IPS DF 19.7 (cell line): ENCODE measurements at regions not wholly inside any gene's neighbourhood (a gene's known extent, or its start where the extent isn't known, plus 50 kb on each side); places are given as distances from the start of the nearest gene placed in this dataset.
"Not testable (repeated sequence)": the region's sequence is repeated elsewhere in the genome, so short reads cannot be mapped to it uniquely, and the experiment has no call there.

ENCODE experiments used
- DNase-seq: peaks from one replicate; pipeline ENCODE4 v3.0.0-alpha.2; 2013; ENCODE audit warnings: low read depth, low spot score

- no peak for DNase-seq
Observed at GRCh38 chr9:75197561-75197960, 109.2 kb downstream of the OSTF1 start.

DNA sequence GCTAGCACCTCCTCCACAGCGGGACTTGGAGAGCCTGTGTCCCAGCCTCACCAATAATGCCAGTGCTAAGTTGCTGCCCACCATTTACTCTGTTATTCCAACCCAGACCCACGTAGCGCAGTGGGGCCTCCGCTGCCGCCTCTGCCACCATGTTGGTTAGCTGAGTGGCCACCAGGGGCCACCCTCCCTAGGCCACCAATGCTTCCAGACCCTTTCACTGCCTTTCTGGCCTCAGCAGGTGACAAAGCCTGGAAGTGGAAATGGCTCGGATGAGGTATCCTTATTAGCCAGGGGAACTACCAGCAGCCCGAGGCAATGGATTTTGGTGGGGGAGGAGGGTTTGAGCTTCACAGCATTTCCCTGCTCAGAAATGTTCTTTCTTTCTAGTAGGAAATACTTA, 110.1 kb downstream of the OSTF1 start:
- DNase-seq: peak; percentile 20

DNA sequence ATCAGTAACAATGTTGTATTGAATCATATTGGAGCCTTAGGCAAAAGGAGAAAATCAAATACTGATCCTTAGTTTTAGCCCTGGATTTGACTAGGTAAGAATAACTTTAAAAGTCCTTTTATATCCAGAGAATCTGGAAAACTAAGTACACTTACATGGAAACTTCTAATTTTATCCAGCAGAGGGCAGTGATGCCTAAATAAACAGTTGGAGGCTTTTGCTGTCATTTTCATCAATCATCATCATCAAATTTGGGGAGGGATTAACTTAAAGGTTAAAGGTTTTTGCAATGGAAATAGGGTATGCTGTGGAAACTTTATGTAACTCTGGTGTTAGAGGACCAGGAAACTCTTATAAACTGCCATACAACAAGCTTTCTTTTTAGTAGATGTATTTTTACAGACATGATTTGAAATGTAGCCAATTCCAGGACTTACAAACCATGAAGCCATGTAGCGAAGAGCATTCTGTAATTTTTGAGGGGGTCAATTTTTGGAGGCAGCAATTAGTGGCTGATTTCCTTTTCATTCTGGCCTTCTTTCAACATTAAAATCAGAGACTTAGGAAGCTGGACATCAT, 112.7 kb downstream of the OSTF1 start:
- no peak for DNase-seq

GRCh38 chr9:75201480-75202209, 113.3 kb downstream of the OSTF1 start:
- no peak for DNase-seq

DNA sequence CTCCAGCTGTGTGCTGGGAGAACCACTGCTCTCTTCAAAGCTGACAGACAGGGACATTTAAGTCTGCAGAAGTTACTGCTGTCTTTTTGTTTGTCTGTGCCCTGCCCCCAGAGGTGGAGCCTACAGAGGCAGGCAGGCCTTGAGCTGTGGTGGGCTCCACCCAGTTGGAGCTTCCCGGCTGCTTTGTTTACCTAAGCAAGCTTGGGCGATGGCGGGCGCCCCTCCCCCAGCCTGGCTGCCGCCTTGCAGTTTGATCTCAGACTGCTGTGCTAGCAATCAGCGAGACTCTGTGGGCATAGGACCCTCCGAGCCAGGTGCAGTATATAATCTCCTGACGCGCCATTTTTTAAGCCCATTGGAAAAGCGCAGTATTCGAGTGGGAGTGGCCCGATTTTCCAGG, 119.7 kb downstream of the OSTF1 start:
- not testable (repeated sequence) for DNase-seq

DNA sequence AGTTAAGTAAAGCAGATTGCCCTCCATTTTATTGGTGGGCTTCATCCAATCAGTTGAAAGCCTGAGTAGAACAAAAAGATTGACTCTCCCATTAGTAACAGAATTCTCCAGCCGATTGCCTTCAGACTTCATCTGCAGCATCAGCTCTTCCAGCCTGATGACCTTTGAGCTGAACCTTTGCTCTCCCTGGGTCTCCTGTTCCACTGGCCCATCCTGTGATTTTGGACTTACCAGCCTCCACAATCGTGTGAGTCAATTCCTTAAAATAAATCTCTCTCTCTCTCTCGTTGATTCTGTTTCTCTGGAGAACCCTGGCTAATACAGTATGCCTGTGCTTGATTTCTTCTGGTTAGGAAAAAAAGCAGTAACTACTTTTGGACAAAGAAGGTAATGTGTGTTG, 121.9 kb downstream of the OSTF1 start:
- DNase-seq: no peak

GRCh38 chr9:75213765-75214164, 125.5 kb downstream of the OSTF1 start:
- no peak for DNase-seq

DNA sequence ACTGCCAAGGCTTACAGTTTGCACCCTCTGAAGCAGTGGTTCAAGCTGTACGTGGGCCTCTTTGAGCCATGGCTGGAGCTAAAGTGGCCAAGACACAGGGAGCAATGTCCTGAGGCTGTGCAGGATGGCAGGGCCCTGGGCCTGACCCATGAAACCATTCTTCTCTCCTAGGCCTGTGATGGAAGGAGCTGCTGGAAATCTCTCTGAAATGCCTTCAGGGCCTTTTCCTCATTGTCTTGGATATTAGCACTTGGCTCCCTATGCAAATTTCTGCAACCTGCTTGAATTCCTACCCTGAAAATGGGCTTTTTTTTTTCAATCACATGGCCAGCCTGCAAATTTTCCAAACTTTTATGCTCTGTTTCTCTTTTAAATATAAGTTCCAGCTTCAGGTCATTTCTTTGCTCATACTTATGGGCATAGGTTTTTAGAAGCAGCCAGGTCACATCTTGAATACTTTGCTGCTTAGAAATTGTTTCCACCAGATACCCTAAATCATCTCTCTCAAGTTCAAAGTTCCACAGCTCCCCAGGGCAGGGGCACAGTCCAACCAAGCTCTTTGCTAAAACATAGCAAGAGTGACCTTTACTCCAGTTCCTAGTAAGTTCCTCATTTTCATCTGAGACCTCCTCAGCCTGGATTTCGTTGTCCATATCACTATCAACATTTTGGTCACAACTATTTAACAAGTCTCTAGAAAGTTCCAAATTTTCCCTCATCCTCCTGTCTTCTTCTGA, 138.3 kb downstream of the OSTF1 start:
- DNase-seq: no peak

DNA sequence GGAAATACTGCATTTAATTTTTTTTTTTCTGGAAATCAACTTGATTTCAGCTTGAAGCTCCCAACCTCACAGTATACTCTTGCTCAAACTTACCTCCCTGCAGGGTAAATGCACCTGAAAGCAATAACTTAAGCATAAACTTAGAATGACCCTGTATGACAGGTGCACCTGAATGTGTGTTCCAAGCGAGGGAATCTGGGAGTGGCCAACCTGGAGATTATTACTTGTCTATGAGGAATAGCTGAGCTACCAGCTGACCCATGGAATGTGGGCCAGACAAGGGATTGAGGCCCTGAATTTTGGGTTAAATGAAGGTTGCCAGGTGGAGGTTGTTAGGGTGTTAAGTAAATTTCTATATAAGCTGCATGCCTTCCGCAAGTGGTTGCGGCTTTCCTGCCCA, 140.6 kb downstream of the OSTF1 start:
- no peak for DNase-seq

DNA sequence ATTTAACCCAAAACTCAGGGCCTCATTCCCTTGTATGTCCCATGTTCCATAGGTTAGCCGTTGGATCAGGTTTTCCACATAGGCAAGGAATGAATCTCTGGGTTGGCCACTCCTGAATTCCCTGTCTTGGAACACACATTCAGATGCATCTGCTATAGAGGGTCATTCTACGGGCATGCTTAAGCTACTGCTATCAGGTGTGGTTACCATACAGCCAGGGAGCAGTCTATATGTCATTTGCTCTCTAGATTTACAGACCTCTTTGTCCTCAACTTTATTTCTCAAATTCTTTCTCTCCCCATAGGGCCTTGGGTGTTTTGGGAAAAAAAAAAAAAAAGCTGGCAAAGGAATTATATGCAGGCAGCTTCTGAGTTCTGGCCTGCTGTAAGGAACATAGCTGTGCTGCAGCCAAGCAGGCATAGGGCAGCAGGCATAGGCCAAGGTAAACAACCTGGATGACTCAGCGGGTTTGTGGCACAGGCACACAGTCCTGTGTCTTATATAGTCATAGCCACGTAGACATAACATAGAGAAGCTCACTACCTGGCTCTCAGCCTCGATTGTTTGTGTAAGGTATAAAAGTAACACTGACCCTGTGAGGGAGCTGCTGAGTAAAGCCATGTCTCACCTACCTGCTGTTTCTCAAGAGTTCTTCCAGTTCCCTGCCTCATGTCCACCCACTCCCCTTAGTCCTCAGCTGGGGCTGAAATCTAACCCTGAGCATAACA, 141.5 kb downstream of the OSTF1 start:
- no peak for DNase-seq

DNA sequence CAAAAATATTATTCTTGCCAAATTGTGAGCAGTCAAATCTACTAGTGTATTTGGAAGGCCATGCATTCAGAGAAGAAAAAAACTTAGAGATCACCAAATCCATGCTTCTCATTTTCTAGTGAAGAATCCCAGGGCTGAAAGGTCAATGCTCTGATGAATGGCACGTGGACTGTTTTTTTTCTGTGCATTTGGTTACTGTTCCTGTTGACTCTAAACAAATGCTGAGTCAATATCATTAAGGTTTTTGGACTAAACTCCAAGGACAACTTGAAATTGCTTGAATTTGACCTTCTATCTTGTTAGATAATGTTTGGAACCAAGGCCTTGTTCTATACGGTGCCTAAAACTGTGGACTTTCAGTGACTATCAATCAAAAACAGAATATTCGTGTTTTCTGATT, 142.2 kb downstream of the OSTF1 start:
- no peak for DNase-seq

DNA sequence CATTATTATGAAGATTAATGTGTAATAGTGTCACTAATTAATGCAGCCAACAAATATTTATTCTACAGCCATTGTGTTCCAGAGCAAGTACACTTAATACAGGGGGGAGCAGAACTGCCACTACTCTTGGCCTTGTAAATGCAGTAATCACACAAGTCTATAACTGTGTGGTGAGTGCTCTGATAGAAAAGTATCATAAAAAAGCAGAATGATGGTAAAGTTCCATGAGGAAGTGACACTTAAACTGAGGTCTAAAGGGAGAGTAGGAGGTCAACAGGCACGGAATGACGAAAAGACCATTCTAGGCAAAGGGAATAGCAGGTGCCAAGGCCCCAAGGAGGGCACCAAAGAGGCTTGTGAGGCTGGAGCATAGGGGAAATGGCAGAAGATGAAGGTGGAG, 142.9 kb downstream of the OSTF1 start:
- no peak for DNase-seq

DNA sequence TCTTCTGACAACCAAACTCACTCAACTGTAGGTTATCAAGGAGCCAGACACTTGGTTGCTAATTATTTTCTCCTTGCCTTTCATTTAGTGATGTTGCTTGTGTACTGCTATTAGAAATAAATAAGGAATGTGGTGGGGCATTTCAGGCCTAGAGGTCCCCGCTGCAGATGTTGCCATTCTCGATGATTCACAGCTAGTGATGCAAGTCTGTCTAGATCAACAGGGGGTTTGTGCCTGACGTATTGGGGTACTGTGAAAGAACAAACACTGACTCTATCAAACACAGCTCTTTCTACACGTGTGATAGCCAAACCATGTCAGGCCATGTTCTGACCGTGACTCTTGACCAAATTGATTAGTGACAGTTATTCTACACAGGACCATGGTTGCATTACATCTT, 144.7 kb downstream of the OSTF1 start:
- no peak for DNase-seq

DNA sequence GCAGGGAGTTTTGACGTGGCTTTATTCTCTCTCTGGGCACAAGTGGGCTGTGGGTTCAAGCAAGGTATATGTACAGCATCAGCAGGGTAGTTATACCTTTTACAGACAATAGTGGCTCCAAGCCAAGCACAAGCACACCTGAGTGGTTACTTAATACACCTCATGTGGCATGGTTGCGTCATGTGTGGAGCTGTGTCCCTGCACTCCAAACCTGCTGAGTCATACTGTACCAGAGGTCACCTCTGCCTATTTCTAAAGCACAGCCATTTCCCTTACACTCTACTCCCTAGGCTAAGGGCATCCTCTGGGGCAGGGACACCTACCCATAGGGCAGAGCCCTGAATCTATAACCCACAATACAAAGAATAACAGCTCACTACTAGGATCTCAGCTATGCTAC, 147.3 kb downstream of the OSTF1 start:
- no peak for DNase-seq

DNA sequence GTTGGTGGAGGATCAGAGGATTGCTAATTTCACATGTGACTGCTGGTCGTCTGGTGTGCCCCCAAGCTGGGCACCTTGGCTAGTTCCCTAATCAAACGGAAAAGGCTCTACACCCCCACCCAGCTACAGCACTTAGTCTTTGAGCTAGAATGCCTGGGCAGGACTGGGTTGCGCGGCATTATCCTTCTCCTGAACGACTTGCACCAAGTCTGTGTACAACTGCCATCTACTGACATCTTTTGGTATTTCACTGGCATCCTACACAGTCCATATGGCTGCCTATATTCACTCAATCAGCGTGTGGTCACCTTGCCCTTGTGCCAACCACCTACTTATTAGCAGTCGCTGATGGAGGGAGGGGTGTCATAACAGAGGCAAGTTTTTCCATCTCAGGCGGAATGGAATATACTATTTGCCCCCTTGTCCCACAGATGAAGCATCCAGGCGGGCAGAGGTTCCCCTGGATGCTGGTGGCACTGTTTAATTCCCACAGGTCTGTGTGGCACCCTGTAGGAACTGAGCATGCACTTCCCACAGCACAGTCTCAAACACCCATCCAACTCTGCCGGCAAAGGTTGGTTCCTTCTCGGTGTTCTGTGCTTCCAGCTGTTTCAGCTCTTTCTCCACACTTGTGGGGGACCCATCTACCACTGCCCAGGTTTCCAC, 150.1 kb downstream of the OSTF1 start:
- peak; percentile 61 for DNase-seq

DNA sequence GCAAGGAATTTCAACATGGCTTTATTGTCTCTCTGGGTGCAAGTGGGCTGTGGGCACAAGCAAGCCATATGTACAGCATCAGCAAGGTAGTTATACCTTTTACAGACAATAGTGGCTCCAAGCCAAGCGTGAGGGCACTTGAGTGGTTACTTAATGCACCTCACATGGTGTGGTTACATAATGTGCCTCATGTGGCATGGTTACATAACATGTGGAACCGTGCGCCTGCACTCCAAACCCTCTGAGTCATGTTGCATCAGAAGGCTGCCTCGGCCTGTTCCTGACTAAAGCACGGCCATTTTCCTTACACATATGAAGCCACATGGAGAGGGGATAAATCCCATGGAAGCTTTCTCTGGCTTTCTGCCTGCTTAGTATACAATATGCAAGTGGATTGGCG, 150.9 kb downstream of the OSTF1 start:
- no peak for DNase-seq

DNA sequence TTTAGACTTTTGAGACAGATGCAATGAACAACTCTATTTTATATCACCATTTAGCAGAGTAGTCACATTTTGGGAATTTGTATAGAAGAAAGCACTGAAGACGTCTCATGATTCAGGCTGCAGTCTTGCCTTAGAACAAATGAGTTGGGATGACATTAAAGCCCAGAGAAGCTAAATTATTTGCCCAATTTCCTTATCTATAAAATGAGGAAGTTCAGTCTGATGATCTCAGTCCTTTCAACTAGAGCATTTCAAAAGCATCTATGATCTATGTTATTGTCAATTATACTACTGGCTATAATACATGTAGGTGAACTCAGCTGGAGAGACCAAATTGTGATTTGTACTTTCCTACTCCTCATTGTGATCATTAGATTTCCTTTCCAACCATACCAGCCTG, 154.1 kb downstream of the OSTF1 start:
- DNase-seq: no peak

GRCh38 chr9:75246949-75247348, 158.6 kb downstream of the OSTF1 start:
- DNase-seq: no peak

- DNase-seq: no peak
Observed at GRCh38 chr9:75265525-75265972, 177.2 kb downstream of the OSTF1 start.

DNA sequence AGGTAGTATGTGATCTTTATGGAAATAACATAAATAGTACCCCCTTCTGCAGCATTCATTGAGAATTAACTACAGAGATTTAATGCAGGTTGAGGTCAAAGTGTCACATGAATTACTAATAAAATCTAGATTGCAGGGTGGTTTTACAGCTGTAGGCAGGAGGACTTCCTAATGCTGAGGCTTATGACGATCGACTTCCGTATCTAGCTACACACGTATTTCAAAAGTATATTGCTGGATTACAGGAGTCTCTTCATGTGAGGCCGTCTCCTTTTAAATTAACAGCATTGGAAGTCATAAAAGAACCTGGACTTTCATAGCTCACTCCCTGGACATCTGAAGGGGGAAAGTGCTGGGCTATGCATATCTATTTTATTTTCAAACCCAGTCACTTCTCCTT, 180.9 kb downstream of the OSTF1 start:
- no peak for DNase-seq

- not testable (repeated sequence) for DNase-seq
Observed at GRCh38 chr9:75273055-75273454, 184.7 kb downstream of the OSTF1 start.

GRCh38 chr9:75274781-75275180, 186.5 kb downstream of the OSTF1 start:
- DNase-seq: no peak
